Mesendoderm (in vitro differentiated cells): ENCODE measurements at regions not wholly inside any gene's neighbourhood (a gene's known extent, or its start where the extent isn't known, plus 50 kb on each side); places are given as distances from the start of the nearest gene placed in this dataset.
"Not testable (repeated sequence)": the region's sequence is repeated elsewhere in the genome, so short reads cannot be mapped to it uniquely, and the experiment has no call there.

Experiments
- DNase-seq: peaks from one replicate; pipeline ENCODE4 v3.0.0; 2013
- H2AK5ac ChIP-seq: 2 replicates; pipeline ENCODE4 v1.6.1; 2013; ENCODE audit warnings: low read length, inconsistent platforms
- H2BK120ac ChIP-seq: 2 replicates; pipeline ENCODE4 v1.6.1; 2013; ENCODE audit warnings: low read depth, mild to moderate bottlenecking, low read length, moderate library complexity, mixed read lengths
- H2BK15ac ChIP-seq: replicated peaks from 2 replicates; pipeline ENCODE4 v1.6.1; 2013; ENCODE audit warnings: low read depth, mild to moderate bottlenecking, moderate library complexity
- H2BK5ac ChIP-seq: 2 replicates; pipeline ENCODE4 v1.6.1; 2013; ENCODE audit warnings: low read length, inconsistent platforms
- H3K18ac ChIP-seq: 2 replicates; pipeline ENCODE4 v1.6.1; 2013; ENCODE audit warnings: mild to moderate bottlenecking, low read length, mixed read lengths
- H3K23ac ChIP-seq: one replicate; pipeline ENCODE4 v1.6.1; 2013; ENCODE audit warnings: low read length
- H3K27ac ChIP-seq: 2 replicates; pipeline ENCODE4 v1.5.1; 2013; ENCODE audit warnings: low read depth, mild to moderate bottlenecking, inconsistent platforms, low read length, moderate library complexity
- H3K27me3 ChIP-seq: 2 replicates; pipeline ENCODE4 v1.6.1; 2013; ENCODE audit warnings: low read length, control low read depth, mild to moderate bottlenecking, inconsistent platforms; ENCODE audit not compliant: insufficient read depth, poor library complexity
- H3K36me3 ChIP-seq: 2 replicates; pipeline ENCODE4 v1.6.1; 2013; ENCODE audit warnings: low read length, inconsistent platforms; ENCODE audit not compliant: control insufficient read depth, insufficient read depth
- H3K4ac ChIP-seq: one replicate; pipeline ENCODE4 v1.6.1; 2013; ENCODE audit warnings: low read depth, mild to moderate bottlenecking, low read length, moderate library complexity
- H3K4me1 ChIP-seq: 2 replicates; pipeline ENCODE4 v1.6.1; 2013; ENCODE audit warnings: low read depth, low read length, inconsistent platforms; ENCODE audit not compliant: control insufficient read depth
- H3K4me2 ChIP-seq: 2 replicates; pipeline ENCODE4 v1.6.1; 2013; ENCODE audit warnings: low read length
- H3K4me3 ChIP-seq: 2 replicates; pipeline ENCODE4 v1.5.1; 2013; ENCODE audit warnings: mild to moderate bottlenecking, low read length
- H3K56ac ChIP-seq: one replicate; pipeline ENCODE4 v1.6.1; 2013; ENCODE audit warnings: low read length
- H3K79me1 ChIP-seq: 2 replicates; pipeline ENCODE4 v1.6.1; 2013; ENCODE audit warnings: low read length, inconsistent platforms
- H3K79me2 ChIP-seq: 2 replicates; pipeline ENCODE4 v1.6.1; 2013; ENCODE audit warnings: mild to moderate bottlenecking, low read length; ENCODE audit not compliant: control insufficient read depth, insufficient read depth
- H3K9ac ChIP-seq: 2 replicates; pipeline ENCODE4 v1.6.1; 2013; ENCODE audit warnings: low read length, inconsistent platforms
- H4K5ac ChIP-seq: one replicate; pipeline ENCODE4 v1.6.1; 2013; ENCODE audit warnings: low read length
- H4K8ac ChIP-seq: one replicate; pipeline ENCODE4 v1.6.1; 2013; ENCODE audit warnings: low read depth, mild to moderate bottlenecking, control low read depth, low read length, moderate library complexity
- WGBS: extraction: QIAGEN DNeasy Blood & Tissue Kit; methylation state at CpG from one replicate; pipeline ENCODE4 v1.1.7; 2013; ENCODE audit warnings: low lambda C conversion rate, missing lambda C conversion rate; ENCODE audit not compliant: insufficient coverage; ENCODE audit errors: extremely low coverage; 5-methylcytosine and 5-hydroxymethylcytosine counted together

DNA sequence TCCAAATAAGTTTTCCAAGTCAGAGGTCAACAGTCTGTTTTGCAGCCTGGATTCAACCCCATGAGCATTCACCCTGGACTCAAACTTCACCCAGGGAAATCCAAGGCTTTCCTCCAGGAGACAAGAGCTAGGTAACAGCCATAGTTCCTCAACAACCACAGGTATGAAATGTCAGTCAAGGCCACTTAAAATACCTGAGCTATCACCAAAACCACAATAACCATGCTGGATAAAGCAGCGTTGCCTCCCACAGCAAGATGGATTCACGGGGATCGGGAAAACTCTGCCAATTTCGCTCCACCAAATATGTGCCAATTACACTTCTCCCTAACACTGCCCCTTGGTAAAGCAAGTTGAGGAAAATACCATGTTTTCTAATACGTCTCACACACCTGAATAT lies 444.1 kb upstream of the KLF6 start:
- H3K4me2 ChIP-seq, result no peak overlapping the region
- H3K4me3 ChIP-seq, result no peak overlapping the region
- no peak overlapping the region for H2BK5ac ChIP-seq
- no peak overlapping the region for H3K4ac ChIP-seq
- H3K27ac ChIP-seq, result no peak overlapping the region
- H3K27me3 ChIP-seq, result no peaks in the 10 kb centered on the region
- no peak overlapping the region for H2AK5ac ChIP-seq
- DNase-seq, result no peak
- no CpG with 5 or more reads among the region's 5 CpGs for WGBS
- H4K5ac ChIP-seq, result no peak overlapping the region
- no peak overlapping the region for H2BK15ac ChIP-seq
- no peak overlapping the region for H3K56ac ChIP-seq
- H3K4me1 ChIP-seq, result no peaks in the 10 kb centered on the region
- H3K36me3 ChIP-seq, result no peaks in the 10 kb centered on the region
- no peak overlapping the region for H4K8ac ChIP-seq
- H3K9ac ChIP-seq, result no peak overlapping the region
- H3K18ac ChIP-seq, result no peak overlapping the region
- no peaks in the 10 kb centered on the region for H3K79me2 ChIP-seq
- H2BK120ac ChIP-seq, result no peak overlapping the region
- H3K23ac ChIP-seq, result no peak overlapping the region
- H3K79me1 ChIP-seq, result no peaks in the 10 kb centered on the region

- Histone ChIP-seq H3K4me3 (no peak overlapping the region), H3K79me1 (no peaks in the 10 kb centered on the region), H3K18ac (no peak overlapping the region), H3K4me2 (no peak overlapping the region), H2BK5ac (no peak overlapping the region), H3K4ac (no peak overlapping the region), H2AK5ac (no peak overlapping the region), H3K4me1 (no peaks in the 10 kb centered on the region), H2BK15ac (no peak overlapping the region), H3K23ac (no peak overlapping the region), H3K36me3 (no peaks in the 10 kb centered on the region), H4K8ac (no peak overlapping the region), H3K56ac (no peak overlapping the region), H3K9ac (no peak overlapping the region), H4K5ac (no peak overlapping the region), H3K27me3 (no peaks in the 10 kb centered on the region), H3K27ac (no peak overlapping the region), H2BK120ac (no peak overlapping the region), H3K79me2 (no peaks in the 10 kb centered on the region)
- no peak for DNase-seq
Observed at GRCh38 chr10:4227586-4227985, 442.6 kb upstream of the KLF6 start.

DNA sequence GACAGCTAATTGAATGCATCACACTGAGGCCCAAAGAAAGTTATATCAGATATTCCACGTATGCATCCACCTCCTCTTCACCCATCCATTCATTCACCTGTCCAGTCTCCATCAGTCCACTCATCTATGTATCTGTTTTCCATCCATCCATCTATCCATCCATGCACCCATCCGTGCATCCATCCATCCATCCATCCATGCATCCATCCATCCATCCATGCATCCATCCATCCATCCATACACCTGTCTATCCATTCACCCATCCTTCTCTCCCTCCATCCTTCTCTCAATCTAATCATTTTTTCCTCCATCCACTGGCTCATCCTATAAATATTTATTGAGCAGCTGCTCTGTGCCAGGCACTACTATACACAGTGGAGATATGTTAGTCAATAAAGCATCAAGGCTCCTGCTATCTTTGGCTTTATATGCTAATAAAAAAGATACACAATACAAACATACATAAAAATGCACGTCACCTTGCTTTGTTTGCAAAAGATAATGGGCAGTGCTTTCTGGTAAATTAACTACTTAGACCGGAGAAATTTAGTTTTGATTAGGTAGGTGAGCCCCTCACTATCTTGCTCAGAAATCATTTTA lies 442.0 kb upstream of the KLF6 start:
- H2BK5ac ChIP-seq, result no peak overlapping the region
- H3K4me3 ChIP-seq, result no peak overlapping the region
- no peak overlapping the region for H3K27ac ChIP-seq
- no peak overlapping the region for H2BK120ac ChIP-seq
- H2BK15ac ChIP-seq, result no peak overlapping the region
- H3K4me1 ChIP-seq, result no peaks in the 10 kb centered on the region
- no peaks in the 10 kb centered on the region for H3K36me3 ChIP-seq
- no peak overlapping the region for H3K4ac ChIP-seq
- no CpG with 5 or more reads among the region's 4 CpGs for WGBS
- no peak overlapping the region for H3K23ac ChIP-seq
- H4K5ac ChIP-seq, result no peak overlapping the region
- DNase-seq, result no peak
- H3K79me1 ChIP-seq, result no peaks in the 10 kb centered on the region
- no peak overlapping the region for H3K18ac ChIP-seq
- no peaks in the 10 kb centered on the region for H3K79me2 ChIP-seq
- H3K9ac ChIP-seq, result no peak overlapping the region
- H3K27me3 ChIP-seq, result no peaks in the 10 kb centered on the region
- no peak overlapping the region for H3K56ac ChIP-seq
- no peak overlapping the region for H2AK5ac ChIP-seq
- no peak overlapping the region for H3K4me2 ChIP-seq
- no peak overlapping the region for H4K8ac ChIP-seq

DNA sequence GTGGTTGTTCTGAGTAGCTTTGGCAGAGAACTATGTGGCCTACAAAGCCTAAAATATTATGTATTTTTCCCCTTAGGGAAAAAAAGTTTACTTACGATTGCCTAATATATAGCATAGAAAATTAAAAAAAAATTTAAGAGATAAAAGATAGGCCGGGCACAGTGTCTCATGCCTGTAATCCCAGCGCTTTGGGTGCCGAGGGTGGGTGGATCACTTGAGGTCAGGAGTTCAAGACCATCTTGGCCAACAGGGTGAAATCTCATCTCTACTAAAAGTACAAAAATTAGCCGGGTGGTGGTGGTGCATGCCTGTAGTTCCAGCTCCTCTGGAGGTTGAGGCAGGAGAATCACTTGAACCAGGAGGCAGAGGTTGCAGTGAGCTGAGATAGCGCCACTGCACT lies 439.2 kb upstream of the KLF6 start:
- no peak overlapping the region for H2BK5ac ChIP-seq
- no peak overlapping the region for H3K4me3 ChIP-seq
- WGBS, result no CpG with 5 or more reads among the region's 6 CpGs
- no peak for DNase-seq
- no peak overlapping the region for H3K56ac ChIP-seq
- H3K9ac ChIP-seq, result no peak overlapping the region
- no peaks in the 10 kb centered on the region for H3K4me1 ChIP-seq
- H3K18ac ChIP-seq, result no peak overlapping the region
- no peak overlapping the region for H4K5ac ChIP-seq
- H3K79me1 ChIP-seq, result no peaks in the 10 kb centered on the region
- no peak overlapping the region for H3K23ac ChIP-seq
- no peak overlapping the region for H2BK120ac ChIP-seq
- no peak overlapping the region for H3K4ac ChIP-seq
- no peak overlapping the region for H2AK5ac ChIP-seq
- H3K79me2 ChIP-seq, result no peaks in the 10 kb centered on the region
- H3K27me3 ChIP-seq, result no peaks in the 10 kb centered on the region
- no peak overlapping the region for H3K27ac ChIP-seq
- H2BK15ac ChIP-seq, result no peak overlapping the region
- no peak overlapping the region for H4K8ac ChIP-seq
- no peaks in the 10 kb centered on the region for H3K36me3 ChIP-seq
- H3K4me2 ChIP-seq, result no peak overlapping the region

GRCh38 chr10:4221310-4221709 lies 436.3 kb upstream of the KLF6 start:
- H2BK120ac ChIP-seq, H3K27ac ChIP-seq, H3K56ac ChIP-seq, H2BK5ac ChIP-seq, H2AK5ac ChIP-seq, H3K23ac ChIP-seq, H3K27me3 ChIP-seq, H4K8ac ChIP-seq, H3K79me2 ChIP-seq, H3K36me3 ChIP-seq, H3K18ac ChIP-seq, H3K4me2 ChIP-seq, H3K79me1 ChIP-seq, H3K4ac ChIP-seq, DNase-seq, H3K4me3 ChIP-seq, H2BK15ac ChIP-seq, H3K9ac ChIP-seq, H4K5ac ChIP-seq, H3K4me1 ChIP-seq: not testable (repeated sequence)
- WGBS, result no CpG with 5 or more reads among the region's 2 CpGs

DNA sequence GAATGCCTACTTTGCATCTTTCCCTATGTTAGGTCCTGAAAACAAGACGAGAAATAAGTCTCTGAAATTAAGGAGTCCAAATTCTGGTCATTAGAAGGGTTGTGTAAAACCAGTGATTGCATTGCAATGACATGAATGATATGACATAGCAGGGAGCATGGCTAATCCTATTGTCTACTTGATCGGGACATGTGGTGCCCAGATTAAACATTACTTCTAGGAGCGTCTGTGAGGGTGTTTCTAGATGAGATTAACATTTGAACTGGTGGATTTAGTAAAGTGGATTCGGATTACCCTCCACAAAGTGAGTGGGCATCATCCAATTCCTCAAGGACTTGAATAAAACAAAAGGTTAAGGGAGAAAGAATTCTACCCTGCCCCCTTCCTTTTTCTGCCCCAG lies 434.9 kb upstream of the KLF6 start:
- no peak overlapping the region for H3K4me2 ChIP-seq
- peak; percentile 40 for DNase-seq
- no peak overlapping the region for H3K27ac ChIP-seq
- no peak overlapping the region for H3K18ac ChIP-seq
- H3K23ac ChIP-seq, result no peak overlapping the region
- H2BK120ac ChIP-seq, result no peak overlapping the region
- WGBS, result no CpG with 5 or more reads among the region's 4 CpGs
- no peak overlapping the region for H3K4me3 ChIP-seq
- no peak overlapping the region for H4K8ac ChIP-seq
- no peak overlapping the region for H4K5ac ChIP-seq
- no peak overlapping the region for H3K4ac ChIP-seq
- no peak overlapping the region for H3K56ac ChIP-seq
- H3K36me3 ChIP-seq, result no peaks in the 10 kb centered on the region
- no peaks in the 10 kb centered on the region for H3K27me3 ChIP-seq
- no peak overlapping the region for H2AK5ac ChIP-seq
- H2BK5ac ChIP-seq, result no peak overlapping the region
- H3K79me2 ChIP-seq, result no peaks in the 10 kb centered on the region
- no peak overlapping the region for H3K9ac ChIP-seq
- no peaks in the 10 kb centered on the region for H3K79me1 ChIP-seq
- no peak overlapping the region for H2BK15ac ChIP-seq
- peaks cover 2% of the 10 kb centered on the region for H3K4me1 ChIP-seq
